ENCODE measurements at regions not wholly inside any gene's neighbourhood (a gene's known extent, or its start where the extent isn't known, plus 50 kb on each side); places are given as distances from the start of the nearest gene placed in this dataset.

DNA sequence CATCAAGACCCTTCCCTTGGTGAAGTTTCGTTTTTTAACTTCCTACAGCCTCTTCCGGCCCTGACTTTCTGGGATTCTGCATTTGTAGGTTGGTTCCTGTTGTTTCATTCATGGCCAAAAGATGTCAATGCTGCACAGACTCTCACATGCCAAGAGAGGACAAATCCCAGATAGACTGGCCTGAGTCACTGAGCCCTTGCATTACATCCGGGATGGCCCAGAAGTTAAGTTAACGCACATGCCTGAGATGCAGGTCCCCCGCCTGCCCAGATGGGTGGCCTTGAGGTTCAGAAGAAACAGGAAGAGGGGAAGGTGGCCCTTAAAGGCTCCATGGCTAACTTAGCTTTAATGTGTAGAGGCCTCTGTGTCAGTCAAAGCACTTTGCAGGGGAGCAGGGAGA lies 51.6 kb upstream of the SRGAP3 start:
- H3K27me3 Mint-ChIP-seq = peaks cover 41% of the 10 kb centered on the region
- no peak for ATAC-seq
- H3K4me1 Mint-ChIP-seq = peaks cover 6% of the 10 kb centered on the region
- H3K27ac Mint-ChIP-seq = no peak overlapping the region
- no peak for DNase-seq
- no peaks in the 10 kb centered on the region for H3K9me3 ChIP-seq (ENCODE audit: control insufficient read depth, low read length, poor library complexity, severe bottlenecking)
- no peak overlapping the region for H3K4me3 Mint-ChIP-seq
- H3K36me3 Mint-ChIP-seq (ENCODE audit: low read depth) = peaks cover 5% of the 10 kb centered on the region

DNA sequence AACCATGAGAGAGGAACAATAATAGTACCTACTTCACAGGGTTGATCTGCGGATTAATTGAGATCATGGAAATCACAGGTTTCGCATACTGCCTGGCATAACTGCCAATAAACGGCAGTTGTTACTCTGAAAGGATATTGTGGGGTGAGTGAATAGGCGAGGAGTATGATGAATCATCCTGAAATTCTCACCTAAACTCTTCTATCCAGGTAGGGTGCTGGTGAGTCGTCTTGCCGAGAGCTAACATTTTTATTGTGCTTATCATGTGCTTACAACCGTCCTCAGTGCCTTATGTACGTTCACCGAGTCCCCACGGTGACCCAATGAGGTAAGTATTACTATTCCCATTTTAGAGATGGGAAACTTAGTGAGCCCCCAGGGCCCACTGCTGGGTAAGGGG lies 52.4 kb upstream of the SRGAP3 start:
- Mint-ChIP-seq H3K27me3 (peaks cover 39% of the 10 kb centered on the region), H3K4me3 (no peak overlapping the region), H3K36me3 (ENCODE audit: low read depth) (peaks cover 5% of the 10 kb centered on the region), H3K27ac (no peak overlapping the region), H3K4me1 (peaks cover 6% of the 10 kb centered on the region)
- ATAC-seq (no peak), DNase-seq (no peak)
- H3K9me3 ChIP-seq (ENCODE audit: control insufficient read depth, low read length, poor library complexity, severe bottlenecking) = no peaks in the 10 kb centered on the region

DNA sequence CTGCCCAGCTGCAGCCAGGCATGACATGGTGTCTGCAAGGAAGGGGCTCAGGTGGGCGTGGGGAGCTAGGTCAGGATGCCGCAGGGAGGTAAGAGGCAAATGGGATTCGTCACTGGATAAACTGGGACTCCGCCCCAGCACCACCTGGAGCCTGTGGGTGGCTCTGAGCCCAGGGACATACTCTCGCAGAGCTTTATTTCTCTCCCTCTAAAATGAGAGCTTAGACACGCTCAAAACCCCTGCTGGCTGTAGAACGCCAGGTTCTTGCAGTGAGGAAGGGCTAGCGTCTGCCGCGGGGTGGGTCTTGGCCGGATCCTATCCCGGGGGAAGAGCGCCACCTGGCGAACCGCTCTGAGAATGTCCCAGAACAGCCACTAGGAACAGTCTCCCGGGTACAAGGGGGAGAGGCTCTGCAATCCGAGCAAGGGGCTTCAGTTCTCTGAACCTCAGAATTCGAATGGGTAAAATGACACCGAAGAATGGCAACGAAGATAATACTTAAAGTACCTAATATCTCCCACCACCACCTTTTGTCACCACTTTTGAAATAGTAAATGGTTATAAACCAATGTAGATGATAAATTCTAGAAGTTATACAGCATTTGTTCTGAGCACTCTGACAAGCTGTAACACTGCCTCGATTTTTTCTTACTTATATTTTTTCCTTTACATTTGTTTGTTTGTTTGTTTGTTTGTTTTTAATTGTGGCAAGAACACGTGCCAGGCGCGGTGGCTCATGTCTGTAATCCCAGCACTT lies 53.2 kb upstream of the SRGAP3 start:
- ATAC-seq (peak; percentile 97), DNase-seq (peak; percentile 65 to 67 (median 67))
- Mint-ChIP-seq H3K36me3 (ENCODE audit: low read depth) (peaks cover 5% of the 10 kb centered on the region), H3K4me1 (peaks cover 6% of the 10 kb centered on the region), H3K27ac (no peak overlapping the region), H3K27me3 (peaks cover 43% of the 10 kb centered on the region), H3K4me3 (peak overlapping the region; percentile 15)
- no peaks in the 10 kb centered on the region for H3K9me3 ChIP-seq (ENCODE audit: control insufficient read depth, low read length, poor library complexity, severe bottlenecking)

DNA sequence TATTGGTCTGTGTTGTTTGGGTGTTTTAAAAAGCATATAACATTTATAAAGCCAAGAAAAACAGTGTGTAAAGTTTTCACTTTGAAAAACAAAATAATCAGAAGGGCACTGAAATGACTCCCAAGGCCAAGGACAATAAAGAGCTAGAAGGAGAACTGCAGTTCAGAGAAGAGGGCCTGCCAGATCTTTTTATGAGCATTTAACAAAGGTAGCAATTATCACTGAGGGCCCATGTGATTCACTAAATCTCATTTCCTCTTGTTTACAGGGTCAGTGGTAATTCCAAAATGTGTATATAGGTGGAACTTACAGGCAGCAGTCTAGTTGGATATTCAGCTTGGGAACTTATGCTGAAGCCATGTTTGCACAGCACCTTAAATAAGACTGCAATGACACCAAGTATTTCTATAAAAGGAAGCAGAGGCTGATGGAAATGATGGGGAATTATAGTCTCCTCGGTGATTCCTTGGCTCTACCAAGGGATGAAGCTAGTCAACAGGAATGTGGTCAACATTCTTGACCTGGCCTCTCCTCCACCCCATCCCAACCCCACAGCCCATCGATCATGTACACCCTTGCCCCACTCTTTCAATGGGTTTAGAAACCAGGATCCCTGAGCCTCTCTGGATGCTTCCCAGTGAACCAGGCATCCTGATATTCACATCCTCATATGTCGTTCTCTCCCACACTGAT lies 54.4 kb upstream of the THUMPD3 start:
- ATAC-seq = no peak
- Mint-ChIP-seq H3K4me1 (no peaks in the 10 kb centered on the region), H3K27ac (no peak overlapping the region), H3K27me3 (peaks cover 38% of the 10 kb centered on the region), H3K36me3 (ENCODE audit: low read depth) (no peaks in the 10 kb centered on the region), H3K4me3 (no peak overlapping the region)
- DNase-seq = no peak
- H3K9me3 ChIP-seq (ENCODE audit: control insufficient read depth, low read length, poor library complexity, severe bottlenecking) = no peaks in the 10 kb centered on the region

DNA sequence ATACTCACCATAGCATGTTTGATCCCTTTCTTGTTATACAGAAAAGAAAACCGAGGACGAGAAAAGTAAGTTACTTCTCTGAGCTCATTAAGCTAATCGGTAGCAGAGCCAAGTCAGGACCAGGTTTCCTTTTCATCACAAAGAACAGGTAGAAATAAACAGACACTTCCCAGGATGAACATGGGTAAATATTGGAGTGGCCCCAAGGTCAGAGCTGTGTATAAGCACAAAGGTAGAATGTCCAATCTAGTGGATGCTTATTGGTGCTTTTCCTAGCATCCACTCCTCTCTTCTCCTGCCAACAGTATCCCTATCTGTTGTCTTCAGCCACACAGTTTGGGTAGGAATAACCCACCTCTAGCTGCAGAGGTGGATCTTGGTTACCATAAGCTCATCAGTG lies 52.8 kb upstream of the THUMPD3 start:
- no peaks in the 10 kb centered on the region for H3K9me3 ChIP-seq (ENCODE audit: control insufficient read depth, low read length, poor library complexity, severe bottlenecking)
- Mint-ChIP-seq H3K27ac (no peak overlapping the region), H3K27me3 (peaks cover 32% of the 10 kb centered on the region), H3K36me3 (ENCODE audit: low read depth) (no peaks in the 10 kb centered on the region), H3K4me3 (no peak overlapping the region), H3K4me1 (no peaks in the 10 kb centered on the region)
- ATAC-seq = no peak
- DNase-seq = no peak

DNA sequence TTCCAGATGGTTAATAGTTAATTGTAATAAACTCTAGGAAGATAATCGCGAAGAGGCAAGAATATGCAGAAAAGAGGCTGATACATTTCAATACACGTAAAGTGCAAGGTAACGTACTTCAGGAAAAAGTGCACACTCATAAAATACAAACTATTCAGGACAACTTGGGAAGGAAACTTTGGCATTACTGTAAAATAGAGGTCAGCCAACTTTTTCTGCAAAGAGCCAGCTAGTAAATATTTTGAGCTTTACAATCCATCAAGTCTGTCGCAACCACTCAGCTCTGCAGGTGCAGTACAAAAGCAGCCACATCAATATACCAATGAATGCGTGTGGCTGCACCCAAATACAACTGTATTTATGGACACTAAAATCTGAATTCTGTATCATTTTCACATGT lies 51.6 kb upstream of the THUMPD3 start:
- Mint-ChIP-seq H3K36me3 (ENCODE audit: low read depth) (no peaks in the 10 kb centered on the region), H3K4me3 (no peak overlapping the region), H3K27ac (no peak overlapping the region), H3K4me1 (no peaks in the 10 kb centered on the region), H3K27me3 (peaks cover 36% of the 10 kb centered on the region)
- H3K9me3 ChIP-seq (ENCODE audit: control insufficient read depth, low read length, poor library complexity, severe bottlenecking) = no peaks in the 10 kb centered on the region
- ATAC-seq (no peak), DNase-seq (no peak)
